HEK293T (cell line): ENCODE measurements at regions not wholly inside any gene's neighbourhood (a gene's known extent, or its start where the extent isn't known, plus 50 kb on each side); places are given as distances from the start of the nearest gene placed in this dataset.

Experiments used
- CTCF ChIA-PET: fragments of 350-600 bp; formaldehyde crosslinking; extraction: SDS; loops from one replicate; lab custom pipeline; 2021; ENCODE audit warnings: antibody characterized with exemption, inconsistent platforms; lab: Yijun Ruan, JAX
- POLR2A ChIA-PET: fragments of 350-600 bp; formaldehyde crosslinking; extraction: SDS; loops from one replicate; lab custom pipeline; 2020; ENCODE audit warnings: antibody characterized with exemption, inconsistent platforms; lab: Yijun Ruan, JAX
- DNase-seq: peaks from one replicate; pipeline ENCODE4 v3.0.0; 2012; ENCODE audit warnings: mixed read lengths; ENCODE audit errors: extremely low spot score
- ARNT ChIP-seq: fragments of 450-650 bp; IDR thresholded peaks from 2 replicates; pipeline ENCODE4 v1.6.1; 2017; ENCODE audit warnings: mild to moderate bottlenecking
- BHLHE40 ChIP-seq: fragments of 450-650 bp; IDR thresholded peaks from 2 replicates; pipeline ENCODE4 v1.6.1; 2016; ENCODE audit warnings: mild to moderate bottlenecking, moderate library complexity, borderline replicate concordance
- CTBP1 ChIP-seq: fragments of 450-650 bp; IDR thresholded peaks from 2 replicates; pipeline ENCODE4 v1.6.1; 2016; ENCODE audit warnings: borderline replicate concordance
- ELF4 ChIP-seq: fragments of 450-650 bp; IDR thresholded peaks from 2 replicates; pipeline ENCODE4 v1.6.1; 2017; ENCODE audit warnings: antibody characterized with exemption
- FOXA1 ChIP-seq: fragments of 450-650 bp; IDR thresholded peaks from 2 replicates; pipeline ENCODE4 v1.6.1; 2016; ENCODE audit warnings: mild to moderate bottlenecking
- FOXK2 ChIP-seq: fragments of 450-650 bp; IDR thresholded peaks from 2 replicates; pipeline ENCODE4 v1.6.1; 2016; ENCODE audit warnings: mild to moderate bottlenecking
- FOXM1 ChIP-seq: fragments of 450-650 bp; IDR thresholded peaks from 2 replicates; pipeline ENCODE4 v1.6.1; 2017; ENCODE audit warnings: mild to moderate bottlenecking, borderline replicate concordance
- HDGF ChIP-seq: fragments of 450-650 bp; IDR thresholded peaks from 2 replicates; pipeline ENCODE4 v1.6.1; 2017; ENCODE audit warnings: antibody characterized with exemption, borderline replicate concordance
- L3MBTL2 ChIP-seq: fragments of 450-650 bp; conservative IDR thresholded peaks from 2 replicates; pipeline ENCODE4 v1.6.1; 2016; ENCODE audit warnings: mild to moderate bottlenecking
- LEF1 ChIP-seq: fragments of 450-650 bp; IDR thresholded peaks from 2 replicates; pipeline ENCODE4 v1.6.1; 2017; ENCODE audit warnings: mild to moderate bottlenecking, borderline replicate concordance
- NFRKB ChIP-seq: fragments of 450-650 bp; IDR thresholded peaks from 2 replicates; pipeline ENCODE4 v1.6.1; 2016; ENCODE audit warnings: mild to moderate bottlenecking, moderate library complexity
- SP1 ChIP-seq: fragments of 450-650 bp; IDR thresholded peaks from 2 replicates; pipeline ENCODE4 v1.6.1; 2017
- SUZ12 ChIP-seq: fragments of 450-650 bp; IDR thresholded peaks from 2 replicates; pipeline ENCODE4 v1.6.1; 2016; ENCODE audit warnings: mild to moderate bottlenecking
- TARDBP ChIP-seq: fragments of 450-650 bp; IDR thresholded peaks from 2 replicates; pipeline ENCODE4 v1.6.1; 2016
- ZNF384 ChIP-seq: fragments of 450-650 bp; IDR thresholded peaks from 2 replicates; pipeline ENCODE4 v1.6.1; 2016
- TF ChIP-seq, protein P1 (sequence below): fragments of 450-650 bp; IDR thresholded peaks from 2 replicates; pipeline ENCODE4 v1.6.1; 2016

DNA sequence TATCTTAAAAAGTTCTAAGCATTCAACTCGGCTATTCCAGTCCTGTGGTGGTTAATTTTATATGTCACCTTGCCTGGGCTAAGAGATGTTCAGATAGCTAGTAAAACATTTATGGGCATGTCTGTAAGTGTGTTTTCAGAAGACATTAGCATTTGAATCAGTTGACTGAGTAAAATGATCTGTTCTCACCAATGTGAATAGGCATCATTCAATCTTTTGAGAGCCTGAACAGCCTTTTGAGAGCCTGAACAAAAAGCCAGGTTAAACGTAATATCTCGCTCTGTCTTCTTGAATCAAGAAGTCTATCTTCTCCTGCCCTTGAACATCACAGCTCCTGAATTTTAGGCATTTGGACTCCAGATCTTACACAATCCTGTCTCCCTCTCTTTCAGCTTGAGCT lies 1266.1 kb downstream of the LRFN5 start:
- DNase-seq, result no peak
- CTCF ChIA-PET, result no interaction called here
- no peak for TF ChIP-seq L3MBTL2
- TF ChIP-seq ARNT, result no peak
- no peak for TF ChIP-seq TARDBP
- TF ChIP-seq HDGF, result no peak
- no peak for TF ChIP-seq ZNF384
- TF ChIP-seq CTBP1, result no peak
- no peak for TF ChIP-seq ELF4
- TF ChIP-seq SUZ12, result no peak
- no peak for TF ChIP-seq FOXK2
- no peak for TF ChIP-seq BHLHE40
- TF ChIP-seq NFRKB, result no peak
- TF ChIP-seq SP1, result no peak
- no peak for TF ChIP-seq FOXM1
- TF ChIP-seq FOXA1, result no peak
- no peak for TF ChIP-seq LEF1
- POLR2A ChIA-PET, result no interaction called here

DNA sequence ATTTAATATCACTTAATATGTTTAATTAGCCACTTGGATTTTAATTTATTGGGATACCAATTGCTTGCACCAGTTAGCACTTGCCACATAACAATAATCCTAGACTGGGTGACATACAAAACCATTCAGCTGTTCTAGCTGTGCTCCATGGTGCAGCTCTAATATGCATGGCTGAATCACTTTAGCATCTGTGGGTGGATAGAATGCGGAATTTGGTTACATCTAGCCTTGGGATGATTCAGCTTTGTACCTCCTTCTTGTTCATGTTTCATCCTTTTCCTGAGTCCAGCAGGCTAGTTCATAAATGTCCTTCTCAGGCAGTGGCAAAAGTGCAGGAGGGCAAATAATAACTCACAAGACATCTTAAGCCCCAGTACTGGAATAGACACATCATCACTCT lies 1263.0 kb downstream of the LRFN5 start:
- ChIA-PET POLR2A (no interaction called here), CTCF (no interaction called here)
- TF ChIP-seq SP1 (no peak), ELF4 (no peak), FOXK2 (no peak), BHLHE40 (no peak), TARDBP (no peak), FOXM1 (no peak), HDGF (no peak), SUZ12 (no peak), L3MBTL2 (no peak), ZNF384 (no peak), FOXA1 (no peak), CTBP1 (no peak)
- TF ChIP-seq, protein P1, sequence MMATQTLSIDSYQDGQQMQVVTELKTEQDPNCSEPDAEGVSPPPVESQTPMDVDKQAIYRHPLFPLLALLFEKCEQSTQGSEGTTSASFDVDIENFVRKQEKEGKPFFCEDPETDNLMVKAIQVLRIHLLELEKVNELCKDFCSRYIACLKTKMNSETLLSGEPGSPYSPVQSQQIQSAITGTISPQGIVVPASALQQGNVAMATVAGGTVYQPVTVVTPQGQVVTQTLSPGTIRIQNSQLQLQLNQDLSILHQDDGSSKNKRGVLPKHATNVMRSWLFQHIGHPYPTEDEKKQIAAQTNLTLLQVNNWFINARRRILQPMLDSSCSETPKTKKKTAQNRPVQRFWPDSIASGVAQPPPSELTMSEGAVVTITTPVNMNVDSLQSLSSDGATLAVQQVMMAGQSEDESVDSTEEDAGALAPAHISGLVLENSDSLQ, result no peak
- DNase-seq, result no peak

DNA sequence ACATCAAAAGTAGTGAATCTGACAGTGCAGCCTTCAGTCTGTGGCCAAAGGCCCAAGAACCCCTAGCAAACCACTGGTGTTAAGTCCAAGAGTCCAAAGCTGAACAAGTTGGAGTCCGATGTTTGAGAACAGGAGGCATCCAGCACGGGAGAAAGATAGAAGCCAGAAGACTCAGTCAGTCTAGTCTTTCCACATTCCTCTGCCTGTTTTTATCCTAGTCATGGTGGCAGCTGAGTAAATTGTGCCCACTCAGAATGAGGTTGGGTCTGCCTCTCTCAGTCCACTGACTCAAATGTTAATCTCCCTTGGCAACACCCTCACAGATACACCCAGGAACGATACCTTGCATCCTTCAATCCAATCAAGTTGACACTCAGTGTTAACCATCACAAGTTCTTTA lies 1255.4 kb downstream of the LRFN5 start:
- POLR2A ChIA-PET, result no interaction called here
- CTCF ChIA-PET, result no interaction called here
- TF ChIP-seq CTBP1 (no peak), SUZ12 (no peak), FOXM1 (no peak), ELF4 (no peak), FOXK2 (no peak), LEF1 (no peak), ZNF384 (no peak)
- TF ChIP-seq, protein P1, result no peak
- DNase-seq, result no peak

DNA sequence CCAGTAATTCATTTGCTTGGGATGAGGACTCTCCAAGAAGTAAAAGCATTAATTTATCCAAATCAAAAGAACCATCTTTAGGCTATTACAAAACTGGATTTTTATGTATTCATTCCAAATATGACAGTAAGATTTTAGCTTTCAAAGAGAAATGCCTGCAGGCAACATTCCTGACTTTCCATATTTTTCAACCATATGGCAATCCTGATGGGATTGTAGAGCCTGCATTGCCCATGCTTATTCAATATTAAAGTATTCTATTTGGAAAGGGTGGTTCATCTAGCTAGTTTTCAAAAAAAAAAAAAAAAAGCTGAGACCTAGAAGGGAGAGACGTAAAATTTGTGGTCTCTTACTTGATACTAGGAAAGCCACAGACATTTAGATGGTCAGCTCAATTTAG lies 1253.7 kb downstream of the LRFN5 start:
- no peak for TF ChIP-seq FOXK2
- no peak for TF ChIP-seq L3MBTL2
- no peak for TF ChIP-seq SUZ12
- no peak for TF ChIP-seq CTBP1
- TF ChIP-seq, protein P1, result no peak
- TF ChIP-seq FOXM1, result no peak
- no peak for TF ChIP-seq HDGF
- no peak for TF ChIP-seq ARNT
- TF ChIP-seq LEF1, result no peak
- TF ChIP-seq FOXA1, result no peak
- no peak for TF ChIP-seq BHLHE40
- TF ChIP-seq ZNF384, result no peak
- no peak for TF ChIP-seq ELF4
- TF ChIP-seq TARDBP, result no peak
- TF ChIP-seq NFRKB, result no peak
- POLR2A ChIA-PET, result no interaction called here
- no peak for DNase-seq
- CTCF ChIA-PET, result no interaction called here

DNA sequence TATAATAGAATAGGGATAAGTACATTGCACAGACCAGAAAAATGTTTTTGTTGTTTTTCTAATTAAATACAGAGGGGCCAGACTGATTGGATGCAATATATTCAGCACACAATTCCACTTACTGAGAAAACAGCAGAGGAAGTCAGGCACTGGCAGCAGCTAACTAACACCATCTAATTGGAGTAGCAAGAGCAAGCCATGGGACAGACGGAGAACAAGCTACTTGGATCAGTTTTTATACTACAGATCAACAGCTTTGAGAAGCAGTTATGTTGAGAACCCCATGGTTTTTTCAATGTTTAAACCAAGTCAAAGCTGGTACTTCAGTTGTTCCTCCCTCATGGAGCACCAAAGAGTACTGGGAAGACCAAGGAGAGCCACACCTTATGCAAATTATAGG lies 1249.4 kb downstream of the LRFN5 start:
- ChIA-PET POLR2A (no interaction called here), CTCF (no interaction called here)
- TF ChIP-seq FOXA1, result no peak
- no peak for TF ChIP-seq L3MBTL2
- no peak for TF ChIP-seq BHLHE40
- no peak for TF ChIP-seq SUZ12
- no peak for TF ChIP-seq FOXK2
- no peak for TF ChIP-seq CTBP1
- TF ChIP-seq, protein P1, result no peak
- TF ChIP-seq ZNF384, result no peak
- TF ChIP-seq HDGF, result no peak
- TF ChIP-seq SP1, result no peak
- no peak for TF ChIP-seq TARDBP
- DNase-seq, result no peak

DNA sequence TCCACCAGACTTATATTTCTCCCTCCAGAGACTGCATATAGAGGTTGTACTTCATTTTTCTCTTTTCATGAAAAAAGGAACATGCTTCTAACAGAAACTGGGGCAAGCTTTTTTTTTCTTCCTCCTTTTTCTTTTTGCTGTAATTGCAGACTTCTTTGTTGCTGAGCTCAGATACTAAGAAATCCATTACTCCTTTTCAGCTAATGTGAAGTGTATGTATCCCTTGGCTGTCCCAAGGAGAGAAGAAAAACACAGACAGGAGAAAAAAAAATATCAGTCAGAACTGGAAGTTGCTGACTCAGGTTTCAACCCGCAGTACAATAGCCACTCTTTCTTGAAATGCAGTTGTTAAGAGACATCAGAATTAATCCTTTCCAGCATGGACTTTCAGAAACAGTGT lies 1248.4 kb downstream of the LRFN5 start:
- CTCF ChIA-PET, result no interaction called here
- POLR2A ChIA-PET, result no interaction called here
- no peak for DNase-seq
- TF ChIP-seq ARNT (no peak), ZNF384 (no peak), SUZ12 (no peak), BHLHE40 (no peak), SP1 (no peak), NFRKB (no peak), LEF1 (no peak), ELF4 (no peak), FOXM1 (no peak), HDGF (no peak), TARDBP (no peak), FOXA1 (no peak)
- TF ChIP-seq, protein P1, result no peak
